BLaER1 treated with 17β-estradiol and CSF1 and Interleukin-3, amounts not matched to agents 10 nM and 100 nM (cell line): ENCODE measurements at regions not wholly inside any gene's neighbourhood (a gene's known extent, or its start where the extent isn't known, plus 50 kb on each side); places are given as distances from the start of the nearest gene placed in this dataset.
"Not testable (repeated sequence)": the region's sequence is repeated elsewhere in the genome, so short reads cannot be mapped to it uniquely, and the experiment has no call there.

Experiments used
- H3K27ac ChIP-seq, 11 experiments: shearing (Covaris generic); formaldehyde crosslinking; 2 replicates each; pipeline ENCODE4 v1.8.1; 2022
- H3K27me3 ChIP-seq, 11 experiments: shearing (Covaris generic); formaldehyde crosslinking; 2 replicates each; pipeline ENCODE4 v1.8.1; 2022
- H3K36me3 ChIP-seq, 11 experiments: shearing (Covaris generic); formaldehyde crosslinking; 2 replicates each; pipeline ENCODE4 v1.8.1; 2022
- H3K4me1 ChIP-seq, 10 experiments: shearing (Covaris generic); formaldehyde crosslinking; 2 replicates each; pipeline ENCODE4 v1.8.1; 2022
- H3K4me2 ChIP-seq, 11 experiments: shearing (Covaris generic); formaldehyde crosslinking; 2 replicates each; pipeline ENCODE4 v1.8.1; 2022
- H3K4me3 ChIP-seq, 10 experiments: shearing (Covaris generic); formaldehyde crosslinking; 2 replicates each; pipeline ENCODE4 v1.8.1; 2022
- H3K9ac ChIP-seq, 11 experiments: shearing (Covaris generic); formaldehyde crosslinking; 2 replicates each; pipeline ENCODE4 v1.8.1; 2022
- H3K9me3 ChIP-seq, 11 experiments: shearing (Covaris generic); formaldehyde crosslinking; replicated peaks in 1 of 11; 2 replicates each; pipeline ENCODE4 v1.8.1; 2022
- H4K20me1 ChIP-seq, 11 experiments: shearing (Covaris generic); formaldehyde crosslinking; 2 replicates each; pipeline ENCODE4 v1.8.1; 2022
- Cebpa-rat ChIP-seq, 11 experiments: shearing (Covaris generic); IDR thresholded peaks; 2 replicates each; pipeline ENCODE4 v1.8.1; 2022

- H3K36me3 ChIP-seq, H3K4me1 ChIP-seq, H3K27ac ChIP-seq, H4K20me1 ChIP-seq, H3K27me3 ChIP-seq, H3K4me2 ChIP-seq, H3K4me3 ChIP-seq, H3K9ac ChIP-seq: not testable (repeated sequence)
- peaks cover 0 to 12% (median 2%) of the 10 kb centered on the region in 11 experiments; a peak in 7 of 22 replicates for H3K9me3 ChIP-seq
Observed at GRCh38 chr2:87398567-87399305, 349.2 kb upstream of the PLGLB2 start.

GRCh38 chr2:87401726-87402345, 346.1 kb upstream of the PLGLB2 start:
- no peak for TF ChIP-seq Cebpa-rat (IDR thresholded peaks at IDR 0.05)
- H3K27me3 ChIP-seq = no peaks in the 10 kb centered on the region
- H3K4me3 ChIP-seq = no peak overlapping the region
- H3K4me1 ChIP-seq = no peaks in the 10 kb centered on the region
- H3K4me2 ChIP-seq = no peak overlapping the region
- no peak overlapping the region for H3K9ac ChIP-seq
- H3K36me3 ChIP-seq = no peaks in the 10 kb centered on the region
- H4K20me1 ChIP-seq = no peaks in the 10 kb centered on the region
- no peak overlapping the region for H3K27ac ChIP-seq
- peaks cover 0 to 10% (median 0%) of the 10 kb centered on the region in 11 experiments; a peak in 6 of 22 replicates for H3K9me3 ChIP-seq

DNA sequence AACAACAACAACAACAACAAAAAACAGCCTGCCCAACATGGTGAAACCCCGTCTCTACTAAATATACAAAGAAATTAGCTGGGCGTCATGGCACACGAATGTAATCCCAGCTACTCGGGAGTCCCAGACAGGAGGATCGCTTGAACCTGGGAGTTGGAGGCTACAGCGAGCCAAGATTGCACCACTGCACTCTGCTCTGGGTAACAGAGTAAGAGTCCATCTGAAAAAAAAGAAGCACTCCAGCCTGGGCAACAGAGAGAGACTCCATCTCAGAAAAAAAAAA, 344.1 kb upstream of the PLGLB2 start:
- Histone ChIP-seq H3K9me3 (peaks cover 0 to 10% (median 0%) of the 10 kb centered on the region in 11 experiments; a peak in 3 of 22 replicates), H3K27me3 (no peaks in the 10 kb centered on the region), H3K9ac (no peak overlapping the region), H3K4me1 (no peaks in the 10 kb centered on the region), H3K4me3 (no peak overlapping the region), H3K27ac (no peak overlapping the region), H4K20me1 (no peaks in the 10 kb centered on the region), H3K4me2 (no peak overlapping the region), H3K36me3 (no peaks in the 10 kb centered on the region)
- TF ChIP-seq Cebpa-rat (IDR thresholded peaks at IDR 0.05) = no peak

DNA sequence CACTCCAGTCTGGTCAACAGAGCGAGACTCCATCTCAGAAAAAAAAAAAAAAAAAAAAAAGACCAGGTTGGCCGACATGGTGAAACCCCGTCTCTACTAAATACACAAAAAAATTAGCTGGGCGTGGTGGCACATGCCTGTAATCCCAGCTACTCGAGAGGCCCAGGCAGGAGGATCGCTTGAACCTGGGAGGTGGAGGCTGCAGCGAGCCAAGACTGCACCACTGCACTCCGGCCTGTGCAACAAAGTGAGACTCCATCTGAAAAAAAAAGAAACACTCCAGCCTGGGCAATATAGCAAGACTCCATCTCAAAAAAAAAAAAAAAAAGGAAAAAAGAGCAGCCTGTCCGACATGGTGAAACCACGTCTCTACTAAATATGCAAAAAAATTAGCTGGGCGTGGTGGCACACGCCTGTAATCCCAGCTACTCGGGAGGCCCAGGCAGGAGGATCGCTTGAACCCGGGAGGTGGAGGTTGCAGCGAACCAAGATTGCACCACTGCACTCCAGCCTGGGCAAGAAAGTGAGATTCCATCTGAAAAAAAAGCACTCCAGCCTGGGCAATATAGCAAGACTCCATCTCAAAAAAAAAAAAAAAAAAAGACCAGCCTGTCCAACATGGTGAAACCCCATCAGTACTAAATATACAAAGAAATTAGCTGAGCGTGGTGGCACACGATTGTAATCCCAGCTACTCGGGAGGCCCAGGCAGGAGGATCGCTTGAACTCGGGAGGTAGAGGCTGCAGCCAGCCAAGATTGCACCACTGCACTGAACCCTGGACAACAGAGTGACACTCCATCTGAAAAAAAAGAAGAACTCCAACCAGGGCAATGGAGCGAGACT, 343.3 kb upstream of the PLGLB2 start:
- not testable (repeated sequence) for H3K36me3 ChIP-seq, H4K20me1 ChIP-seq, H3K27me3 ChIP-seq, H3K4me3 ChIP-seq, H3K9ac ChIP-seq, H3K4me2 ChIP-seq, H3K4me1 ChIP-seq, H3K27ac ChIP-seq
- peaks cover 0 to 10% (median 0%) of the 10 kb centered on the region in 11 experiments; a peak in 3 of 22 replicates for H3K9me3 ChIP-seq

DNA sequence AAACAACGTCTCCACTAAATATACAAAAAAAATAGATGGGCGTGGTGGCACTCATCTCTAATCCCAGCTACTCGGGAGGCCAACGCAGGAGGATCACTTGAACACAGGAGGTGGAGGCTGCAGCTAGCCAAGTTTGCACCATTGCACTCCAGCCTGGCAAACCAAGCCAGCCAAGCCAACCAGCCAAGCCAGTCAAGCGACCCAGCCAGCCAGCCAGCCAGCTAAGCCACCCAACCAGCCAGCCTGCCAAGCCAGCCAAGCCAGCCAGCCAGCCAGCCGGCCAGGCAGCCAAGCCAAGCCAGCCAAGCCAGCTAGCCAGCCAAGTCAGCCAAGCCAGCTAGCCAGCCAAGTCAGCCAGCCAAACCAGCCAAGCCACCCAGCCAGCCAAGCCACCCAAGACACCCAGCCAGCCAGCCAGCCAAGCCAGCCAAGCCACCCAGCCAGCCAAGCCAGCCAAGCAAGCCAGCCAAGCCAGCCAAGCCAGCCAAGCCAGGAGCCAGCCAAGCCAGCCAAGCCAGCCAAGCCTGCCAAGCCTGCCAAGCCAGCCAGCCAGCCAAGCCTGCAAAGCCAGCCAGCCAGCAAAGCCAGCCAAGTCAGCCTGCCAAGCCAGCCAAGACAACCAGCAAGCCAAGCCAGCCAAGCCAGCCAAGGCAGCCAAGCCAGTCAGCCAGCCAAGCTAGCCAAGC, 342.2 kb upstream of the PLGLB2 start:
- not testable (repeated sequence) for H3K4me1 ChIP-seq, H3K4me3 ChIP-seq, H3K27me3 ChIP-seq, H3K4me2 ChIP-seq, H4K20me1 ChIP-seq, H3K36me3 ChIP-seq, H3K27ac ChIP-seq, H3K9ac ChIP-seq
- H3K9me3 ChIP-seq = peaks cover 0 to 13% (median 0%) of the 10 kb centered on the region in 11 experiments; a peak in 3 of 22 replicates

GRCh38 chr2:87406406-87407175, 341.3 kb upstream of the PLGLB2 start:
- H3K27ac ChIP-seq = not testable (repeated sequence)

GRCh38 chr2:87409601-87410000, 338.3 kb upstream of the PLGLB2 start:
- H3K9me3 ChIP-seq = peaks cover 0 to 15% (median 6%) of the 10 kb centered on the region in 11 experiments; a peak in 11 of 22 replicates
- not testable (repeated sequence) for H4K20me1 ChIP-seq, H3K4me1 ChIP-seq, H3K36me3 ChIP-seq, H3K27ac ChIP-seq, H3K4me2 ChIP-seq, H3K27me3 ChIP-seq, H3K4me3 ChIP-seq, H3K9ac ChIP-seq

More at GRCh38 chr2:87406406-87407175, 341.3 kb upstream of the PLGLB2 start:
- H4K20me1 ChIP-seq, H3K4me2 ChIP-seq, H3K4me1 ChIP-seq, H3K9ac ChIP-seq, H3K4me3 ChIP-seq, H3K36me3 ChIP-seq, H3K27me3 ChIP-seq: not testable (repeated sequence)
- H3K9me3 ChIP-seq = peaks cover 0 to 13% (median 0%) of the 10 kb centered on the region in 11 experiments; a peak in 3 of 22 replicates

DNA sequence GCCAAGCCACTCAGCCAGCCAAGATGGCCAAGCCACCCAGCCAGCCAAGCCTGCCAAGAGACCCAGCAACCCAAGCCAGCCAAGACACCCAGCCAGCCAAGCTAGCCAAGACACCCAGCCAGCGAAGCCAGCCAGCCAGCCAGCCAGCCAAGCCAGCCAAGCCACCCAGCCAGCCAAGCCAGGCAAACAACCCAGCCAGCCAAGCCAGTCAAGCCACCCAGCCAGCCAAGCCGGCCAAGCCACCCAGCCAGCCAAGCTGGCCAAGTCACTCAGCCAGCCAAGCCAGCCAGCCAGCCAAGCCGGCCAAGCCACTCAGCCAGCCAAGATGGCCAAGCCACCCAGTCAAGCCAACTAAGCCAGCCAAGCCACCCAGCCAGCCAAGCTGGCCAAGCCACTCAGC, 337.5 kb upstream of the PLGLB2 start:
- H4K20me1 ChIP-seq, H3K4me2 ChIP-seq, H3K27me3 ChIP-seq, H3K4me1 ChIP-seq, H3K27ac ChIP-seq, H3K9ac ChIP-seq, H3K36me3 ChIP-seq, H3K4me3 ChIP-seq: not testable (repeated sequence)
- peaks cover 0 to 23% (median 8%) of the 10 kb centered on the region in 11 experiments; a peak in 13 of 22 replicates for H3K9me3 ChIP-seq

DNA sequence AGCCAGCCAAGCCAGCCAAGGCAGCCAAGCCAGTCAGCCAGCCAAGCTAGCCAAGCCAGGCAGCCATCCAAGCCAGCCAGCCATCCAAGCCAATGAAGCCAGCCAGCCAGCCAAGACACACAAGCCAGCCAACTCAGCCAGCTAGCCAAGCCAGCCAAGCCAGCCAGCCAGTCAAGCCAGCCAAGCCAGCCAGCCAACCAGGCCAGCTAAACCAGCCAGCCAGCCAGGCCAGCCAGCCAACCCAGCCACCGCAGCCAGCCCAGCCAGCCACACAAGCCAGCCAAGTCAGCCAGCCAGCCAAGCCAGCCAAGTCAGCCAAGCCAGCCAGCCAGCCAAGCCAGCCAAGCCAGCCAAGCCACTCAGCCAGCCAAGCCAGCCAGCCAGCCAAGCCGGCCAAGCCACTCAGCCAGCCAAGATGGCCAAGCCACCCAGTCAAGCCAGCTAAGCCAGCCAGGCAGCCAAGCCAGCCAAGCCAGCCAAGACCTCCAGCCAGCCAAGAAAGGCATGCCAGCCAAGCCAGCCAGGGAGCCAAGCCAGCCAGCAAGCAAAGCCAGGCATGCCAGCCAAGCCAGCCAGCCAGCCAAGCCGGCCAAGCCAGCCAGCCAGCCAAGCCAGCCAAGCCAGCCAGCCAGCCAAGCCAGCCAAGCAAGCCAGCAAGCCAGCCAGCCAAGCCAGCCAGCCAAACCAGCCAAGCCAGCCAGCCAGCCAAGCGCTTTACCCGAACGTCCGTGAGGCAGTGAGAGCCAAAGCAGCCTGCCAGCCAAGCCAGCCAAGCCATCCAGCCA, 335.7 kb upstream of the PLGLB2 start:
- not testable (repeated sequence) for H4K20me1 ChIP-seq, H3K27me3 ChIP-seq, H3K4me3 ChIP-seq, H3K9ac ChIP-seq, H3K36me3 ChIP-seq, H3K27ac ChIP-seq, H3K4me2 ChIP-seq, H3K4me1 ChIP-seq
- peaks cover 5 to 33% (median 16%) of the 10 kb centered on the region in 11 experiments; a peak in 19 of 22 replicates for H3K9me3 ChIP-seq

GRCh38 chr2:87414331-87414730, 333.6 kb upstream of the PLGLB2 start:
- not testable (repeated sequence) for H3K4me1 ChIP-seq, H3K9ac ChIP-seq, H3K27ac ChIP-seq, H3K4me3 ChIP-seq, H4K20me1 ChIP-seq, H3K27me3 ChIP-seq, H3K36me3 ChIP-seq, H3K4me2 ChIP-seq
- peaks cover 5 to 49% (median 31%) of the 10 kb centered on the region in 11 experiments; a peak in 21 of 22 replicates for H3K9me3 ChIP-seq

DNA sequence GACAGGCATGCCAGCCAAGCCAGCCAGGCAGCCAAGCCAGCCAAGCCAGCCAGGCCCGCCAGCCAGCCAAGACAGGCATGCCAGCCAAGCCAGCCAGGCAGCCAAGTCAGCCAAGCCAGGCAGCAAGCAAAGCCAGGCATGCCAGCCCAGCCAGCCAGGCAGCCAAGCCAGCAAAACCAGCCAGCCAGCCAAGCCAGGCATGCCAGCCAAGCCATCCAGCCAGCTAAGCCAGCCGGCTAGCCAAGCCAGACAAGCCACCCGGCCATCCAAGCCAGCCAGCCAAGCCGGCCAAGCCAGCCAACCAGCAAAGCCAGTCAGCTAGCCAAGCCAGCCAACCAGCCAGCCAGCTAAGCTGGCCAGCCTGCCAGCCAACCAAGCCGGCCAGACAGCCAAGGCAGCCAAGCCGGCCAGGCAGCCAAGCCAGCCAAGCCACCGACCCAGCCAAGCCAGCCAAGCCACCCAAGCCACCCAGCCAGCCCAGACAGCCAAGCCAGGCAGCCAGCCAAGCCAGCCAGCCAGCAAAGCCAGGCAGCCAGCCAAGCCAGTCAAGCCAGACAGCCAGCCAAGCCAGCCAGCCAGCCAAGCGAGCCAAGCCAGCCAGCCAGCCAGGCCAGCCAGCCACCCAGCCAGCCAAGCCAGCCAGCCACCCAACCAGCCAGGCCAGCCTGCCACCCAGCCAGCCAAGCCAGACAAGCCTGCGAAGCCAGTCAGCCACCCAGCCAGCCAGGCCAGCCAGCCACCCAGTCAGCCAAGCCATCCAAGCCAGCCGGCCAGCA, 332.9 kb upstream of the PLGLB2 start:
- peaks cover 5 to 52% (median 33%) of the 10 kb centered on the region in 11 experiments; a peak in 21 of 22 replicates for H3K9me3 ChIP-seq
- not testable (repeated sequence) for H3K36me3 ChIP-seq, H3K4me1 ChIP-seq, H4K20me1 ChIP-seq, H3K27me3 ChIP-seq, H3K4me3 ChIP-seq, H3K9ac ChIP-seq, H3K4me2 ChIP-seq, H3K27ac ChIP-seq
